ENCODE measurements at regions not wholly inside any gene's neighbourhood (a gene's known extent, or its start where the extent isn't known, plus 50 kb on each side); places are given as distances from the start of the nearest gene placed in this dataset.

- Histone ChIP-seq H3K79me2 (ENCODE audit: insufficient read depth, low read length) (no peaks in the 10 kb centered on the region), H3K4me3 (replicated peaks in 1 of 2; ENCODE audit: low read depth in 1 of 2, low read length in 2 of 2) (no peak overlapping the region), H3K4me1 (ENCODE audit: control insufficient read depth in 1 of 2, insufficient read depth in 2 of 2, low read length in 2 of 2) (no peaks in the 10 kb centered on the region), H3K9me2 (ENCODE audit: insufficient read depth) (no peaks in the 10 kb centered on the region), H3K27me3 (ENCODE audit: insufficient read depth, low read length) (no peaks in the 10 kb centered on the region), H3K36me3 (ENCODE audit: control insufficient read depth in 1 of 2, insufficient read depth in 2 of 2, low read length in 2 of 2) (no peaks in the 10 kb centered on the region), H3K4me2 (ENCODE audit: low read length) (no peak overlapping the region), H4K20me1 (ENCODE audit: insufficient read depth) (no peaks in the 10 kb centered on the region), H3K27ac (ENCODE audit: low read depth, low read length) (no peak overlapping the region), H3K9ac (ENCODE audit: low read length) (no peak overlapping the region), H2AFZ (ENCODE audit: low read depth, low read length, poor library complexity, severe bottlenecking) (no peak overlapping the region), H3K9me3 (ENCODE audit: control insufficient read depth in 1 of 2, insufficient read depth in 1 of 2, low read depth in 1 of 2, low read length in 2 of 2) (peaks cover 7 to 20% of the 10 kb centered on the region in 2 experiments; a peak in 2 of 4 replicates)
- intact Hi-C loops (cut with micrococcal nuclease): no loop called here
- ChIA-PET POLR2A (no interaction called here), RAD21 (ENCODE audit: low non-redundant PET in 1 of 2, low total read pairs in 2 of 2, uncharacterized antibody in 2 of 2, unreplicated experiment in 2 of 2) (no interaction called here), CTCF (no interaction called here)
- no TSS peak for BruUV-seq (replicated peaks)
- DNase-seq (ENCODE audit: low read depth, low spot score) (no peak), ATAC-seq (no peak)
- no peak for TF ChIP-seq EZH2 (IDR thresholded peaks at IDR 0.05)
- no peak for TF ChIP-seq ZFX (IDR thresholded peaks at IDR 0.05)
- no peak for TF ChIP-seq CTCF (IDR thresholded peaks at IDR 0.05 in 2 of 3, conservative IDR thresholded peaks at IDR 0.05 in 1 of 3; ENCODE audit: borderline replicate concordance in 1 of 3, insufficient read depth in 1 of 3, low read depth in 2 of 3, low read length in 2 of 3)
- no peak for TF ChIP-seq YY1 (IDR thresholded peaks at IDR 0.05; ENCODE audit: extremely low read depth, insufficient replicate concordance, low read depth, low read length)
- no peak for TF ChIP-seq MAX (IDR thresholded peaks at IDR 0.05)
- TF ChIP-seq ELF1 (IDR thresholded peaks at IDR 0.05; ENCODE audit: borderline replicate concordance, low read depth): no peak
- no peak for TF ChIP-seq SP1 (IDR thresholded peaks at IDR 0.05; ENCODE audit: low read depth)
Observed at GRCh38 chr10:36675458-36675880, 449.9 kb upstream of the ANKRD30A start.

- ChIA-PET CTCF (no interaction called here), RAD21 (ENCODE audit: low non-redundant PET in 1 of 2, low total read pairs in 2 of 2, uncharacterized antibody in 2 of 2, unreplicated experiment in 2 of 2) (no interaction called here), POLR2A (no interaction called here)
- TF ChIP-seq EGR1 (IDR thresholded peaks at IDR 0.05; ENCODE audit: low read depth): no peak
- no peak for TF ChIP-seq ELF1 (IDR thresholded peaks at IDR 0.05; ENCODE audit: borderline replicate concordance, low read depth)
- H3K4me1 ChIP-seq (ENCODE audit: control insufficient read depth in 1 of 2, insufficient read depth in 2 of 2, low read length in 2 of 2): no peaks in the 10 kb centered on the region
- ATAC-seq (no peak), DNase-seq (ENCODE audit: low read depth, low spot score) (no peak)
- H3K9me3 ChIP-seq (ENCODE audit: control insufficient read depth in 1 of 2, insufficient read depth in 1 of 2, low read depth in 1 of 2, low read length in 2 of 2): peaks cover 0 to 27% of the 10 kb centered on the region in 2 experiments; a peak in 2 of 4 replicates
- no TSS peak for BruUV-seq (replicated peaks)
- H2AFZ ChIP-seq (ENCODE audit: low read depth, low read length, poor library complexity, severe bottlenecking): no peak overlapping the region
- no peaks in the 10 kb centered on the region for H3K9me2 ChIP-seq (ENCODE audit: insufficient read depth)
- no peaks in the 10 kb centered on the region for H3K79me2 ChIP-seq (ENCODE audit: insufficient read depth, low read length)
- no peak overlapping the region for H3K27ac ChIP-seq (ENCODE audit: low read depth, low read length)
- H3K27me3 ChIP-seq (ENCODE audit: insufficient read depth, low read length): no peaks in the 10 kb centered on the region
- intact Hi-C loops (cut with micrococcal nuclease): no loop called here
- no peaks in the 10 kb centered on the region for H3K36me3 ChIP-seq (ENCODE audit: control insufficient read depth in 1 of 2, insufficient read depth in 2 of 2, low read length in 2 of 2)
- no peak overlapping the region for H3K4me2 ChIP-seq (ENCODE audit: low read length)
- no peak overlapping the region for H3K4me3 ChIP-seq (replicated peaks in 1 of 2; ENCODE audit: low read depth in 1 of 2, low read length in 2 of 2)
- no peak overlapping the region for H3K9ac ChIP-seq (ENCODE audit: low read length)
- H4K20me1 ChIP-seq (ENCODE audit: insufficient read depth): no peaks in the 10 kb centered on the region
Observed at GRCh38 chr10:36671607-36672006, 453.8 kb upstream of the ANKRD30A start.
